Suprapubic skin (tissue), 3 donors: ENCODE measurements at regions not wholly inside any gene's neighbourhood (a gene's known extent, or its start where the extent isn't known, plus 50 kb on each side); places are given as distances from the start of the nearest gene placed in this dataset.

Experiments used
- CTCF ChIP-seq, 2 donors: fragments of 200-600 bp in 1 of 2; fragments of 450-650 bp in 1 of 2; sonication (generic) in 1 of 2; IDR thresholded peaks; one replicate each; pipeline ENCODE4 v1.5.1; 2016 to 2019; ENCODE audit warnings: antibody characterized with exemption in 2 of 2, mild to moderate bottlenecking in 1 of 2, moderate library complexity in 1 of 2
- POLR2AphosphoS5 ChIP-seq, 3 donors: sonication (generic); formaldehyde crosslinking; IDR thresholded peaks; one replicate each; pipeline ENCODE4 v1.6.1; 2017; ENCODE audit warnings: antibody characterized with exemption in 3 of 3

DNA sequence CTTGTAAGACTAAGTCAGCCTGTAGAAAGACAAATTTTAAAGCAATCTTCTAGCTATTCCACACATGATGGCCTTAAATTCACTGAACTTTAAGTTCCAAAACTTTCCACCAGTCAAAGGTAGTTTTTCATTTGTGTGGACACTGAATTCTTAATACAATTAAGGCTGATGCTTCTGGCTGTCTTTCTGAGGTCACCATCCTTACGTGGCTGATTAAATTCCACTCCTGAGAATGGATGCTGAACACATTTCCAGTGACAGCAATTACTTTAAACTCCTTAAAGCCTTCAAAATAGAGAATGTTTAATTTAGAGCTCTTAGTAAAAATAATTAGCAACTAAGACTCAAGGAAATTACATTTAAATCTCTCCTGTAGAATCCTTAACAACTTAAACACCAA lies 142.6 kb upstream of the COL1A2 start:
- TF ChIP-seq POLR2AphosphoS5 (IDR thresholded peaks at IDR 0.05) (no peak), CTCF (IDR thresholded peaks at IDR 0.05) (no peak)
